GM21381 (cell line): ENCODE measurements at regions not wholly inside any gene's neighbourhood (a gene's known extent, or its start where the extent isn't known, plus 50 kb on each side); places are given as distances from the start of the nearest gene placed in this dataset.
"Not testable (repeated sequence)": the region's sequence is repeated elsewhere in the genome, so short reads cannot be mapped to it uniquely, and the experiment has no call there.

ENCODE experiments used
- ATAC-seq: cut with Tn5 transposase; IDR thresholded peaks from one replicate; pipeline ENCODE4 v1.9.1; 2021; ENCODE audit warnings: mild to moderate bottlenecking, moderate library complexity; ENCODE audit not compliant: unreplicated experiment

DNA sequence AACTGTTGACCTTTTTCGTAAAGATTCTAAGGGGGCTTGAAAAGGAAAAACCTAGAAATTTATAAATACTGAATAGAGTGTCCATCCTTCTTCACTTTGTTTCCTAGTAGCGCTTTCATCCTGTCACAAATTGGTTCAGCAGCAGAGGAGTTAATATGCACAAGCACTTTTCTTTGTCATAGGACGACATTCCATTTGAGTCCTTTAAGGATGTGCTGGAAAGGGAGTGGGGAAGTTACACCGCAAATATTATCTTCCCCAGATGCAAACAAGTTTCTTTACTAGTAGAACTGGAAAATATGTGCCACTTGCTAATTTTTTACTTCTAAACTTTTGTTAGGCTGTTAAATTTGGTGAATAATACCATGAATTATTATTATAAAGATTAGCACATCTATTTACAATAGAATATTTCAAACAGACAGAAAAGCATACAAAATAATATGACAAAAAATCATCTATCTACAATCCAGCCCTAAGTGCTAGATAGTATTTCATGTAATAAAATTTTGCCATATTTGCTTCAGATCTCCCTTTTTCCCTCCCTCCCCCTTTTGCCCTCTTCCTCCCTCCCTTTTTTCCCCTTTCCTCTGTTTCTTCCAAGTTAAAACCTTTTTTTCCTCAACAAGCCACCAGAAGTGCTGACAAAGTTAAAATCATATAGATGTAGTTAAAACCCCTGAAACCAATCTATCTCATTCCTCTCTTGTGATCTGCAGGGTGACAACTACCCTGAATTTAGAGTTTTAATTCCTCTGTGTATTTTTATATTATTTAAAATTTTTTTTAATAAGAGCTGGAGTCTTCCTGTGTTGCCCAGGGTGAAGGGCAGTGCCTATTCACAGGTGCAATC, 50.5 kb upstream of the MAP4K3 start:
- ATAC-seq: no peak

- ATAC-seq: no peak
These were observed 51.4 kb upstream of the MAP4K3 start for GRCh38 chr2:39488450-39488849.

DNA sequence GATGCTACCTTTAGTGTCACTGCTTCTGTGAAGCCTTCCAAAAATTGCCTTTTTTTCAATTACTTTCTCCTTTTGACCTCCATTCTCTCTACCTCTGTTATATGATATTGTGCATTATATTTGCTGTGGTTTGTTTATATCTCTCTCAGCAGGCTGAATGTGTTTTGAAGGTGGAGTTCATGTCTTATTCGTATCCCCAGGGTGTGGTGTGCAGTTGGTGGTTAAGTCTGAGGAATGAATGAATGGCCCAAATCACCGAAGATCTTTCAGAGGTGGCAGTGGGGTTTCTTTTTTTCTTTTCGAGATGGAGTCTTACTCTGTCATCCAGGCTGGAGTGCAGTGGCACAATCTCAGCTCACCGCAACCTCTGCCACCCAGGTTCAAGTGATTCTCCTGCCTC, 53.5 kb upstream of the MAP4K3 start:
- no peak for ATAC-seq

DNA sequence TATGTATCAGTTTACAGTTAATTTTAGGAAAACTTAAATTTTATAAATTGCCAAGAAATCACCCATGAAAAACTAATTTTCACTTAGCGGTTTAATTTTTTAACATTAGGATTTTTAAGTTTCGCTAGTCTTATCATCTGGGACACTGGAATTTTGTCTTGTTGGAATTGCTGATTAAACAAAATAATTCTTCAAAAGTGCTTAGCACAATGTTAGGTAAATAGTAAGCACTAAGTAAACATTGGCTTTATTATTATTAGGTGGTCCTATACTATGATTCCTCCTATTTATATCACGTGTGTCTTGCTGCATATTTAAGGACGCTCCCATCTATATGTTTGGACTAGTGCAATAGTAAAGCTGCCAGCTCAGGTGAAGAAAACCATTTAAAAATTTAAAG, 54.6 kb upstream of the MAP4K3 start:
- no peak for ATAC-seq

- ATAC-seq: peak; percentile 98
These were observed 55.1 kb upstream of the MAP4K3 start for GRCh38 chr2:39492095-39492590.

- ATAC-seq: no peak
These were observed 55.6 kb upstream of the MAP4K3 start for GRCh38 chr2:39492716-39493115.

DNA sequence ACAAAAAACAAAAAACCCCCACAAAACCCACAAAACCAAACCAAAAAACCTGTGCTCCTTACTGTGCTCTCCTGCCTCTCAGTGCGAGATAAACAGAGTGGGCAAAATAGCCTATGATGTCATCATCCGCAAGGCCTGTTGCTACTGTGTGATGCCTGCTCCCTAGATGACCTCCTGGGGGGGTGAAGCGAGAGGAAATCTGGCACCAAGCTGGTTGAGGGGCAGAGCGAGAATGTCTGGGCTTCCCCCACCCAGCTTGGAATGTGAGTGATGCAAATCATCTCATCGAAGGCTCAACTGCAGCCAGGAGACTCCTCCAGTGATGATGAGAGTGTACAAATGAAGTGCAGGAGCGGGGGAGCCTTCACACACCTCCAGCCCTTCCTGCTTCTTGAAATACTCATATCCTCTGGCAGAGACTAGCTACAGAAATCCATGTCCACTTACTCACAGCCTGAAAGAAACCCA, 57.7 kb upstream of the MAP4K3 start:
- ATAC-seq: peak; percentile 31

- ATAC-seq: no peak
These were observed 60.2 kb upstream of the MAP4K3 start for GRCh38 chr2:39497082-39497801.

DNA sequence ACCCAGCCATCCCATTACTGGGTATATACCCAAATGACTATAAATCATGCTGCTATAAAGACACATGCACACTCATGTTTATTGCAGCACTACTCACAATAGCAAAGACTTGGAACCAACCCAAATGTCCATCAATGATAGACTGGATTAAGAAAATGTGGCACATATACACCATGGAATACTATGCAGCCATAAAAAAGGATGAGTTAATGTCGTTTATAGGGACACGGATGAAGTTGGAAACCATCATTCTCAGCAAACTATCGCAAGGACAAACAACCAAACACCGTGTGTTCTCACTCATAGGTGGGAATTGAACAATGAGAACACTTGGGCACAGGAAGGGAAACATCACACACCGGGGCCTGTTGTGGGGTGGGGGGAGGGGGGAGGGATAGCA, 61.1 kb upstream of the MAP4K3 start:
- not testable (repeated sequence) for ATAC-seq

GRCh38 chr2:39498786-39499185, 61.7 kb upstream of the MAP4K3 start:
- ATAC-seq: no peak

DNA sequence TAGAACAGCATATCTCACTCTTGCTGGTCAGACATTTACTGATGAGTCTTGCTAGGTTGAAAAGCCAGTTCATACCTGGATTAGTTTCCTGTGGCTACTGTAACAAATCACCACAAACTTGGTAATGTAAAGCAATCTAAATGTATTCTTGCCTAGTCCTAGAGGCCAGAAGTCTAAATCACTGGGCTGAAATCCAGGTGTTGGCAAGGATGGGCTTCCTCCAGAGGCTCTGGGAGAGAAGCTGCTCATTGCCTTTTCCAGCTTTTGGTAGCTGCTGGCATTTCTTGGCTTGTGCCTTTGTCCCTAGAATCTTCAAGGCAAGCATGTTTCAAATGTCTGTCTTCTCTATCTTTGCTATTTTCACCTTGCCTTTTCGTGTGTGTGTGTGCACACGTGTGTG, 62.3 kb upstream of the MAP4K3 start:
- no peak for ATAC-seq

DNA sequence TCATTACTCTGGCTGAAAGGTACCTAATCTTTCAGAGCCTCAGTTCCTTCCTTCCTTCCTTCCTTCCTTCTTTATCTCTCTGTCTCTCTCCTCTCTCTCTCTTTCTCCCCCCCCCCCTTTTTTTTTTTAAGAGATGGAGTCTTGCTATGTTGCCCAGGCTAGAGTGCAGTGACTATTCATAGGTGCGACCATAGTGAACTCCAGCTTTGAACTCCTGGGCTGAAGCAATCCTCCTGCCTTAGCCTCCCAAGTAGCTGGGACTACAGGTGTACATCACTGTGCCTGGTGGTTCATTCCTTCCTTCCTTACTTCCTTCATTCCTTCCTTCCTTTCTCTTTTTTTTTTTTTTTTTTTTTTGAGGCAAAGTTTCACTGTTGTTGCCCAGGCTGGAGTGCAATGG, 64.3 kb upstream of the MAP4K3 start:
- ATAC-seq: no peak

GRCh38 chr2:39503277-39503676, 66.2 kb upstream of the MAP4K3 start:
- no peak for ATAC-seq

DNA sequence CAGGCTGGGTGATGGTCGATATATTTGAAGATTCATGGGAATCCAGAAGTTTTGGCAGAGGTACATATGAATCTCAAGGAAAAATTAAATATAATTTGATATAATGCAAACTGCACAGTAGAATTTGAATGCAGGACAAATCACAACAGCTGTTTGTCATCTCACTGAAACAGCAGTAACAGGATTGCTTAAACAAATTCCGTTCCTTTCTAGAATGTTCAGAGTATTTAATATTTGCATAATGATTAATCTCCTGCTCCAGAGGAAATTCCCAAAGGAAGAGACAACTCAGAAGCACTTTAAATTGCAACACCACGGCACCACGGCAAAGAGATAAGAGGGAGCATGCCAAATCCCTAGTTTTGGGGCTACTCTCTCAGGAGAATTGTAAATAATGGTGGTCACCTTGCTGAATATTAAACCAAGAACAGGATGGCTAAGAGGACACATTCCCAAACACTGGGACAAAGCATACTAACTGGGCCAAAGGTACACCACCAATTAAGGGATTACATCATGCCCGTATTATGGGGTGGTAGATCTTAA, 67.8 kb upstream of the MAP4K3 start:
- ATAC-seq: no peak

DNA sequence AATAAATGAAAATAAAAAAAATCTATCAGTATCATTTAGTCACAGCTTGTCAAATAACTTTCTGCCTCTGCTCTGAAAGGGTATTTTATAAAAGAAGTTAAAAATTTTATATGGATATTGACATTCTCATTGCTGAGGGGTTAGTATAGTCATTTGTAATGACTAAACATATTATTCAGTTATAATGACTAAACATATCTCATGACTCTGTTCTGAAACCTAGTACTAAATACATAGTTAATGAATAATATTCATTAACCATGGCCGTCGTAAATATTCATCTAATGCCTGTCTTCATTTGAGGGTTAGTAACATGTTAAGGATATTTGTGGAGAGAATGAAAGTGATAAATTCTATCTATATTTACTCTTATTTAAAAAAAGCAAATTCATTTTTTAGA, 69.1 kb upstream of the MAP4K3 start:
- peak; percentile 60 for ATAC-seq

DNA sequence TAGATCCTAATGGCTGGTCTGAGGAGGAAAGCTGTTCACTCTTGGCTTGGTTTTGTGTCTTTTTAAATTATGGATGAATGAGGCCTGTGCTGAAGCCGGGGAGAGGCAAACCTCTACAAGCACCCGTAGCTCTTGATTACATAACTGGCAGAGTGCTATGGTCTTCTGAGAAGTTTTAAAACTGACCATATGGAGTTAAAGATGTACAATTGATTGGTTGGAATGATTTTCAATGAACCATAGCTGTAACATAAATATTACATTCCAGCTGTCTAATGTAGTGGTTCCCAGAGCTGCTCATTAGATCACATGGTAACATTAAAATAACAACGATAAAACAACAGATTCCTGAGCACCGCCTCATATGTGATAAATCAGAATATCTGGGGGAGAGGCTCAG, 71.1 kb upstream of the MAP4K3 start:
- no peak for ATAC-seq

DNA sequence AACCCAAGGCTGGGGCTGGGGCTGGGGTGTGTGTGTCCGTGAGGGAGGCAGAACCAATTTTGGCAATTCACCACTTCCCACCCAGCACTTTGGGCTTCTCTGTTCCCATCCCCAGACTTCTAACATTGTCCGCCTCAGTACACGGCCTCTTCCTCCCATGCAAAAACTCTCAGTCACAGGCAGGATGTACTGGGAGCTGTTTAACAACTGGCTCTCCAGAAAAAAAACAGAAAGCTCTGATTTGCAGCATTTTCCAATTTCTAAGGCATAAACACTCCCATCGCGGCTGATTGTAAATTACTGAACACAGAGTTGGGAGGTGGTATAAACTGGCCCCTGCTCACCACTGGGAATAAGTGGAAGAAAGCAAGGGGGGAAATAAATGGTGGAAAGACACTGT, 73.1 kb upstream of the MAP4K3 start:
- ATAC-seq: no peak

DNA sequence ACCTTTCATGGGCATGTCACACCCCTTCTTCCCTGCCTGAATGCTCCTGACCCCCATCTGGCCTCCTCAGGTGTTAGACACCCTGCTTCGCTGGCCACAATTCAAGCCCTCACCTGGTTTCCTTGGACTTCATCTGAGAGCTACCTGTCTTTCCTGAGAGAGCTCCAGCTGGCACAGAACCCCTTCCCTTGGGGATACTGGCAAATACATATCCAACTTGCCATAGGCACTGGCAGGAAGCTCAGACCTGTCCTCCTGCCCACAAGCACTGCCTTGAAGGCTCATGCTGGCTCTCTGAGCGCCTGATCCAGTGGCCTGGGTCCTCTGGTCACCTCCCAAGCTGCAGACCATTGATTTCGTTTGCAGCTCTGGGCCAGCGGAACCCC, 74.1 kb upstream of the MAP4K3 start:
- no peak for ATAC-seq

GRCh38 chr2:39511605-39512433, 74.7 kb upstream of the MAP4K3 start:
- no peak for ATAC-seq

DNA sequence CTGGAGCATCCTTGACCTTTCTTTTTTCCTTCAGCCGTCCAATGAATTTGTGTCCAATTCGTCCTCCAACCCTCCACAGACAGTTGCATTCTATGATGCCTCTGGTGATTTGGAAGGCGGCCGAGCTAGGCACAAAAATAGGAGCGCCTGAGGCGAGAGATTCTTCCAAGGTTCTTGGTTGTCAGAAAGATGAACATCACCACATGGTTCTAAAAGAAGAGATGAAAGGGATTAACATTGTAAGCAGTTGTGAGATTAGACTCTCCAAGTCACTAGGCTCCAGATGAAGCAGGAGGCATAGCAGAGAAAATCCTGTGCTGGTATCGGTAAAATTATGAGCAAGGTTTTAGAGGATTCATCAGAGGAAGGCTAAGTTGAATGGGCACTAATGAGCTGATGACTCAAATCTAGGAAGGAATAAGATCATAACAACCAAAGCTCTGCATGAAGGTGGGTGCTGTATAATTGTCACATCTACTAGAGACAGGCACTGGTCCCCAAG, 75.4 kb upstream of the MAP4K3 start:
- ATAC-seq: no peak

GRCh38 chr2:39512941-39513340, 75.9 kb upstream of the MAP4K3 start:
- no peak for ATAC-seq
